Esophagus squamous epithelium (tissue), 5 donors: ENCODE measurements at regions not wholly inside any gene's neighbourhood (a gene's known extent, or its start where the extent isn't known, plus 50 kb on each side); places are given as distances from the start of the nearest gene placed in this dataset.
"Not testable (repeated sequence)": the region's sequence is repeated elsewhere in the genome, so short reads cannot be mapped to it uniquely, and the experiment has no call there.

Source experiments
- DNase-seq: peaks from one replicate; lab custom pipeline; 2025; lab: John Stamatoyannopoulos, UW
- H3K27ac ChIP-seq, 4 donors: fragments of 200-600 bp; sonication (generic); one replicate each; pipeline ENCODE4 v1.5.1; 2016 to 2019; ENCODE audit warnings: mild to moderate bottlenecking in 1 of 4
- H3K27me3 ChIP-seq, 4 donors: fragments of 200-600 bp; sonication (generic); 1 replicate in 3 of 4; 2 replicates in 1 of 4; pipeline versions ENCODE4 v1.5.1 to v1.6.0; 2017 to 2021; ENCODE audit warnings: antibody characterized with exemption in 1 of 4
- H3K36me3 ChIP-seq, 3 donors: fragments of 200-600 bp; sonication (generic); one replicate each; pipeline ENCODE4 v1.5.1; 2016 to 2019
- H3K4me1 ChIP-seq, 3 donors: fragments of 200-600 bp; sonication (generic); one replicate each; pipeline ENCODE4 v1.5.1; 2017 to 2019
- H3K4me3 ChIP-seq, 4 donors: fragments of 200-600 bp; sonication (generic); 1 replicate in 3 of 4; 2 replicates in 1 of 4; pipeline ENCODE4 v1.5.1; 2016 to 2019; ENCODE audit warnings: mild to moderate bottlenecking in 2 of 4, moderate library complexity in 1 of 4
- H3K9me3 ChIP-seq, 3 donors: fragments of 200-600 bp; sonication (generic); one replicate each; pipeline ENCODE4 v1.5.1; 2016 to 2019
- POLR2A ChIP-seq, 4 donors: fragments of 450-650 bp; IDR thresholded peaks; one replicate each; pipeline ENCODE4 v1.6.1; 2017; ENCODE audit warnings: antibody characterized with exemption in 4 of 4, mild to moderate bottlenecking in 4 of 4, moderate library complexity in 3 of 4
- WGBS, 2 donors: methylation state at CpG; one replicate each; pipeline ENCODE4 v1.1.5; 2018; 5-methylcytosine and 5-hydroxymethylcytosine counted together
- intact Hi-C: fragments of 100-400 bp; cut with DNase I; formaldehyde crosslinking; loops from one replicate; pipeline ENCODE4 v1.15.0; 2022
- TF ChIP-seq, protein P1 (sequence below), 6 experiments: fragments of 450-650 bp in 4 of 6; fragments of 200-600 bp in 2 of 6; sonication (generic) in 2 of 6; IDR thresholded peaks; one replicate each; pipeline ENCODE4 v1.5.1; 2016 to 2019; ENCODE audit warnings: antibody characterized with exemption in 6 of 6, mild to moderate bottlenecking in 4 of 6, moderate library complexity in 4 of 6
- donor health status: DM: yes; HTN: yes; CAD: no.

DNA sequence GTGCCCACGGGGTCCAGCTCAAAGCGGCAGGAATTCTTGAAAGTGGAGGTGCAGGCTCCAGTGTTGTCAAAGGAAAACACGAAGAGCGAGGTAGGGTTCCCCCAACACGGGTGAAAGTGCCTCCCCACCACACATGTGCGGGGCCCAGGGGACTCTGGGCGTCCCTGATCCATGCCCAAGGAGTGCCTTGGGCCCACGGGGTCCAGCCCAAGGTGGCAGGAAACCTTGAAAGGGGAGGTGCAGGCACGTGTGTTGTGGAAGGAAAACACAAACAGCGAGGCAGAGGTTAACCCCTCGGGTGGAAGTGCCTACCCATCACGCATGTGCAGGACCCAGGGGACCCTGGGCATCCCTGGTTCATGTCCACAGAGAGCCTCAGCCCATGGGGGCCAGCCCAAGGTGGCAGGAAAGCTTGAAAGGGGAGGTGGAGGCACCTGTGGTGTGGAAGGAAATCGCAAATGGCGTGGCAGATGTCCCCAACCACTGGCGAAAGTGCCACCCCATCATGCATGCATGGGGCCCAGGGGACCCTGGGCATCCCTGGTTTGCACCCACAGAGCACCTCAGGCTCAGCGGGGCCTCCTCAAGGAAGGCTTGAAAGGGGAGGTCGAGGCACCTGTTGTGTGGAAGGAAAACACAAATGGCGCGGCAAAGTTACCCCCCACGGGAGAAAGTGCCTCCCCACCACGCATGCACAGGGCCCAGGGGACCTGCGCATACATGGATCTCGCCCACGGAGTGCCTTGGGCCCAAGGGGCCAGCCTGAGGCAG lies 584.6 kb downstream of the ALG10 start:
- Histone ChIP-seq H3K27ac (no peak overlapping the region), H3K4me1 (no peaks in the 10 kb centered on the region), H3K27me3 (no peaks in the 10 kb centered on the region), H3K9me3 (peaks cover 0 to 61% (median 61%) of the 10 kb centered on the region in 3 donors), H3K4me3 (no peak overlapping the region), H3K36me3 (no peaks in the 10 kb centered on the region)
- TF ChIP-seq, protein P1, sequence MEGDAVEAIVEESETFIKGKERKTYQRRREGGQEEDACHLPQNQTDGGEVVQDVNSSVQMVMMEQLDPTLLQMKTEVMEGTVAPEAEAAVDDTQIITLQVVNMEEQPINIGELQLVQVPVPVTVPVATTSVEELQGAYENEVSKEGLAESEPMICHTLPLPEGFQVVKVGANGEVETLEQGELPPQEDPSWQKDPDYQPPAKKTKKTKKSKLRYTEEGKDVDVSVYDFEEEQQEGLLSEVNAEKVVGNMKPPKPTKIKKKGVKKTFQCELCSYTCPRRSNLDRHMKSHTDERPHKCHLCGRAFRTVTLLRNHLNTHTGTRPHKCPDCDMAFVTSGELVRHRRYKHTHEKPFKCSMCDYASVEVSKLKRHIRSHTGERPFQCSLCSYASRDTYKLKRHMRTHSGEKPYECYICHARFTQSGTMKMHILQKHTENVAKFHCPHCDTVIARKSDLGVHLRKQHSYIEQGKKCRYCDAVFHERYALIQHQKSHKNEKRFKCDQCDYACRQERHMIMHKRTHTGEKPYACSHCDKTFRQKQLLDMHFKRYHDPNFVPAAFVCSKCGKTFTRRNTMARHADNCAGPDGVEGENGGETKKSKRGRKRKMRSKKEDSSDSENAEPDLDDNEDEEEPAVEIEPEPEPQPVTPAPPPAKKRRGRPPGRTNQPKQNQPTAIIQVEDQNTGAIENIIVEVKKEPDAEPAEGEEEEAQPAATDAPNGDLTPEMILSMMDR (IDR thresholded peaks at IDR 0.05), result no peak
- TF ChIP-seq POLR2A (IDR thresholded peaks at IDR 0.05), result no peak
- intact Hi-C loops, result no loop called here
- 46 to 53% methylated on average over 13 to 22 of the region's 24 CpGs for WGBS, 2 donors
- DNase-seq, result no peak

DNA sequence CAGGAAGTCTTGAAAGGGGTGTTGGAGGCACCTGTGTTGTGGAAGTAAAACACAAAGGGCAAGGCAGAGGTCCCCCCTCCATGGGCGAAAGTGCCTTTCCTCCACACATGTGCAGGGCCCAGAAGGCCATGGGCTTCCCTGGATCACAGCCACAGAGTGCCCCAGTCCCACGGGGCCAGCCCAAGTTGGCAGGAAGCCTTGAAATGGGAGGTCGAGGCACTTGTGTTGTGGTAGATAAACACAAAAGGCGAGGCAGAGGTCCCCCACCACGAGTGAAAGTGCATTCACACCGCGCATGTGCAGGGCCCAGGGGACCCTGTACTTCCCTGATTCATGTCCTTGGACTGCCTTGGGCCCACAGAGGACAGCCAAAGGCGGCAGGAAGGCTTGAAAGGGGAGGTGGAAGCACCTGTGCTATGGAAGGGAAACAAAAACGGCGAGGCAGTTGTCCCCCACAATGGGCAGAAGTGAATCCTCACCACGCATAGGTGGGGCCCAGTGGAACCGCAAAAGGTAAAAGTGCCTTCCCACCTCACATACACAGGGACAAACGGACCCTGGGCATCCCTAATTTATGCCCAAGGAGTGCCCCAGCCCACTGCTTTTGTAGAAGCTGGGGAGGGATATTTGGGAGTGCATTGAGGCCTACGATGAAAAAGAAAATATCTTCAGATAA lies 585.4 kb downstream of the ALG10 start:
- WGBS, 2 donors, result 53 to 61% methylated on average over 9 to 13 of the region's 14 CpGs
- H3K27ac ChIP-seq, result no peak overlapping the region
- no peaks in the 10 kb centered on the region for H3K27me3 ChIP-seq
- no peaks in the 10 kb centered on the region for H3K36me3 ChIP-seq
- no peak for DNase-seq
- no peak overlapping the region for H3K4me3 ChIP-seq
- intact Hi-C loops, result no loop called here
- H3K4me1 ChIP-seq, result no peaks in the 10 kb centered on the region
- peaks cover 0 to 56% (median 53%) of the 10 kb centered on the region in 3 donors for H3K9me3 ChIP-seq
- TF ChIP-seq, protein P1 (IDR thresholded peaks at IDR 0.05), result no peak
- no peak for TF ChIP-seq POLR2A (IDR thresholded peaks at IDR 0.05)

DNA sequence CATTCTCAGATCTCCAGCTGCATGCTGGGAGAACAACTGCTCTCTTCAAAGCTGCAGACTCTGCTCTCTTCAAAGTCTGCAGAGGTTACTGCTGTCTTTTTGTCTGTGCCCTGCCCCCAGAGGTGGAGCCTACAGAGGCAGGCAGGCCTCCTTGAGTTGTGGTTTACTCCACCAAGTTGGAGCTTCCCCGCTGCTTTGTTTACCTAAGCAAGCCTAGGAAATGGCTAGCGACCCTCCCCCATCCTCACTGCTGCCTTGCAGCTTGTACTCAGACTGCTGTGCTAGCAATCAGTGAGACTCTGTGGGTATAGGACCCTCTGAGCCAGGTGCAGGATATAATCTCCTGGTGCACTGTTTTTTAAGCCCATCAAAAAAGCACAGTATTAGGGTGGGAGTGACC lies 591.7 kb downstream of the ALG10 start:
- H3K4me3 ChIP-seq, H3K27ac ChIP-seq, H3K4me1 ChIP-seq, H3K27me3 ChIP-seq, H3K36me3 ChIP-seq, DNase-seq, intact Hi-C loops: not testable (repeated sequence)
- no CpG with 5 or more reads among the region's 2 CpGs for WGBS, 2 donors
- peaks cover 0 to 65% (median 5%) of the 10 kb centered on the region in 3 donors for H3K9me3 ChIP-seq

DNA sequence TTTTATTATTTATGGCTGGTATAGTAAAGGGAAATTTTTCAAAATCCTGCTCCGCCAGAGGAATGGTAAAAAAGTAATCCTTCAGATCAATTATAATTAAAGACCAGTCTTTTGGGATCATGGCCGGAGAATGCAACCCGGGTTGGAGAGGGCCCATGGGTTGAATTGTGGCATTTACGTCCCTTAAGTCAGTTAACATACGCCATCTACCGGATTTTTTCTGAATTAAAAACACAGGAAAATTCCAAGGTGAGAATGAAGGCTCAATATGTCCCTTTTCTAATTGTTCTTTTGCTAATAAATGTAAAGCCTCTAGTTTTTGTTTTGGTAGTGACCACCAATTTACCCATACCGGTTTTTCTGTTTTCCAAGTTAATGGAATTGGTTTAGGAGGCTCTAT lies 602.8 kb downstream of the ALG10 start:
- DNase-seq, result no peak
- H3K4me1 ChIP-seq, result no peaks in the 10 kb centered on the region
- peaks cover 0 to 43% (median 0%) of the 10 kb centered on the region in 3 donors for H3K9me3 ChIP-seq
- intact Hi-C loops, result no loop called here
- H3K36me3 ChIP-seq, result no peaks in the 10 kb centered on the region
- WGBS, 2 donors, result 34 to 40% methylated on average over 7 of the region's 7 CpGs
- TF ChIP-seq POLR2A (IDR thresholded peaks at IDR 0.05), result no peak
- TF ChIP-seq, protein P1 (IDR thresholded peaks at IDR 0.05), result no peak
- H3K4me3 ChIP-seq, result no peak overlapping the region
- H3K27ac ChIP-seq, result no peak overlapping the region
- no peaks in the 10 kb centered on the region for H3K27me3 ChIP-seq

DNA sequence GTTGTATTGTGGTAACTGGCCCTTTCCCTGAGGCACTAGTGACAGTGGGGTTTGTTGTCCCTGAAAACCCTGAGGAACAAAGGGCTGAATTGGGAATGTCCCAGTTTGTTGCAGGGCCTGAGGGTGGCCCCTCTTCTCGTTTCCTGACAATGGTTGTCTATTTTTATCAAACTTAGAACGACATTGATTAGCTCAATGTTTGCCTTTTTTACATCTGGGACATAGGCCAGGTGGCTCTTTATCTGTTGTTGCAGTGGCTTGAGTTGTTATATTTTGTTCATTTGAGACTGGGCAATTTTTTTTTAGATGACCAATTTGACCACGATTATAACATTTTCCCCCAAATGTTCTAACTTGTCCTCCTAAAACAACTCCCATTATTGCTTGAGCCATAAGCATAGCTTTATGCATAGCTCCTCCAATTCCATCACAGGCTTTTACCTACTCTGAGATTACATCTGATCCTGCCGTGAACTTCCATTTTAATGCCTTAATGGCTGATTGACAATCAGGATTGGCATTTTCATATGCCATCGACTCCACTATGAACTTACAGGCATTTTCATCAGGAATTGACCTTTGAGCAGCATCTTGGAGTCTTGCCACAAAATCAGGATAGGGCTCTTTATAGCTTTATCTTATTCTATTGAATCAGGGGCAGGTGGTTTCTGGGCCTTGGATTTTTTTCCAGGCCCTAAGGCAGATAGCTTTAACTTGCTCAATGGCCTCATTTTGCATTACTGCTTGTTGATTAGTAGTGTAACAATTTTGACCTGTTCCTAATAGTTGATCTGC lies 604.3 kb downstream of the ALG10 start:
- H3K36me3 ChIP-seq, result no peaks in the 10 kb centered on the region
- H3K9me3 ChIP-seq, result peaks cover 0 to 34% (median 0%) of the 10 kb centered on the region in 3 donors
- no peaks in the 10 kb centered on the region for H3K27me3 ChIP-seq
- DNase-seq, result no peak
- H3K4me3 ChIP-seq, result no peak overlapping the region
- WGBS, 2 donors, result 55 to 57% methylated on average over 5 of the region's 5 CpGs
- H3K4me1 ChIP-seq, result no peaks in the 10 kb centered on the region
- TF ChIP-seq POLR2A (IDR thresholded peaks at IDR 0.05), result no peak
- TF ChIP-seq, protein P1 (IDR thresholded peaks at IDR 0.05), result no peak
- intact Hi-C loops, result no loop called here
- no peak overlapping the region for H3K27ac ChIP-seq
